AG09319 (cell line): ENCODE measurements at regions not wholly inside any gene's neighbourhood (a gene's known extent, or its start where the extent isn't known, plus 50 kb on each side); places are given as distances from the start of the nearest gene placed in this dataset.

ENCODE experiments used
- DNase-seq: peaks from one replicate; pipeline ENCODE4 v3.0.0-alpha.2; 2010; ENCODE audit warnings: low read depth; ENCODE audit errors: extremely low read depth
- CTCF ChIP-seq: IDR thresholded peaks from 2 replicates; pipeline ENCODE4 v1.5.1; 2011; ENCODE audit warnings: low read depth, mild to moderate bottlenecking, inconsistent platforms, low read length, moderate library complexity

GRCh38 chr4:10192331-10192730 lies 75.7 kb upstream of the WDR1 start:
- no peak for TF ChIP-seq CTCF
- no peak for DNase-seq

- DNase-seq, result no peak
- TF ChIP-seq CTCF, result no peak
Observed at GRCh38 chr4:10188400-10189004, 71.9 kb upstream of the WDR1 start.

GRCh38 chr4:10186228-10187214 lies 69.9 kb upstream of the WDR1 start:
- no peak; the same call in 1 of the 2 replicates for TF ChIP-seq CTCF
- no peak for DNase-seq

GRCh38 chr4:10185518-10186227 lies 69.1 kb upstream of the WDR1 start:
- DNase-seq, result no peak
- no peak for TF ChIP-seq CTCF

GRCh38 chr4:10184501-10184938 lies 67.9 kb upstream of the WDR1 start:
- no peak for TF ChIP-seq CTCF
- DNase-seq, result no peak

GRCh38 chr4:10184041-10184440 lies 67.4 kb upstream of the WDR1 start:
- no peak for DNase-seq
- no peak for TF ChIP-seq CTCF

- no peak for DNase-seq
Observed at GRCh38 chr4:10183462-10183861, 66.9 kb upstream of the WDR1 start.

More at GRCh38 chr4:10183462-10183861, 66.9 kb upstream of the WDR1 start:
- no peak for TF ChIP-seq CTCF
